CD8-positive, alpha-beta memory T cell (primary cell): ENCODE measurements at regions not wholly inside any gene's neighbourhood (a gene's known extent, or its start where the extent isn't known, plus 50 kb on each side); places are given as distances from the start of the nearest gene placed in this dataset.
A peak's percentile ranks its signal among the peaks of the same experiment; 100 is the strongest.
"Not testable (repeated sequence)": the region's sequence is repeated elsewhere in the genome, so short reads cannot be mapped to it uniquely, and the experiment has no call there.

ENCODE experiments used
- CTCF ChIA-PET: fragments of 350-600 bp; sonication (Branson Sonifier 250); formaldehyde crosslinking; loops from one replicate; lab custom pipeline; 2021; ENCODE audit warnings: antibody characterized with exemption; lab: Charles Lee
- POLR2A ChIA-PET: fragments of 350-600 bp; sonication (Branson Sonifier 250); formaldehyde crosslinking; loops from one replicate; lab custom pipeline; 2021; ENCODE audit warnings: antibody characterized with exemption; lab: Charles Lee
- DNase-seq, 5 donors: peaks; one replicate each; pipeline versions ENCODE4 v3.0.0 to v3.0.0-alpha.2; 2020 to 2022; ENCODE audit warnings: mixed read lengths in 1 of 5
- H3K27ac ChIP-seq: one replicate; pipeline ENCODE4 v1.7.0; 2013; ENCODE audit warnings: low read depth, mild to moderate bottlenecking, low read length, moderate library complexity
- H3K27me3 ChIP-seq: 2 replicates; pipeline ENCODE4 v1.7.0; 2013; ENCODE audit warnings: low read length, mild to moderate bottlenecking; ENCODE audit not compliant: insufficient read depth, poor library complexity, severe bottlenecking
- H3K36me3 ChIP-seq: 2 replicates; pipeline ENCODE4 v1.7.0; 2013; ENCODE audit warnings: mild to moderate bottlenecking, low read length, moderate library complexity; ENCODE audit not compliant: insufficient read depth
- H3K4me1 ChIP-seq: 2 replicates; pipeline ENCODE4 v1.7.0; 2013; ENCODE audit warnings: mild to moderate bottlenecking, low read length, moderate library complexity; ENCODE audit not compliant: insufficient read depth
- H3K4me3 ChIP-seq: 2 replicates; pipeline ENCODE4 v1.7.0; 2013; ENCODE audit warnings: mild to moderate bottlenecking, low read length
- H3K9me3 ChIP-seq: 2 replicates; pipeline ENCODE4 v1.7.0; 2013; ENCODE audit warnings: mild to moderate bottlenecking, low read length
- H3K27ac Mint-ChIP-seq, 8 donors: one replicate each; pipeline ENCODE4 v1.8.0; 2020 to 2021; ENCODE audit warnings: mixed read lengths in 8 of 8, mild to moderate bottlenecking in 6 of 8, inconsistent platforms in 3 of 8, moderate library complexity in 3 of 8
- H3K27me3 Mint-ChIP-seq, 2 donors: one replicate each; pipeline ENCODE4 v1.8.0; 2020 to 2021; ENCODE audit warnings: mixed read lengths in 2 of 2, mild to moderate bottlenecking in 1 of 2, moderate library complexity in 1 of 2
- H3K36me3 Mint-ChIP-seq, 3 donors: one replicate each; pipeline ENCODE4 v1.8.0; 2020 to 2021; ENCODE audit warnings: mixed read lengths in 3 of 3, inconsistent platforms in 1 of 3, mild to moderate bottlenecking in 1 of 3
- H3K4me1 Mint-ChIP-seq, 3 donors: one replicate each; pipeline ENCODE4 v1.8.0; 2020 to 2021; ENCODE audit warnings: mixed read lengths in 3 of 3, inconsistent platforms in 1 of 3, mild to moderate bottlenecking in 1 of 3
- H3K4me3 Mint-ChIP-seq, 7 donors: one replicate each; pipeline ENCODE4 v1.8.0; 2020 to 2021; ENCODE audit warnings: mixed read lengths in 7 of 7, mild to moderate bottlenecking in 6 of 7, moderate library complexity in 4 of 7, inconsistent platforms in 2 of 7
- H3K9me3 Mint-ChIP-seq, 5 donors: one replicate each; pipeline ENCODE4 v1.8.0; 2020 to 2022; ENCODE audit warnings: mixed read lengths in 5 of 5, mild to moderate bottlenecking in 3 of 5, moderate library complexity in 2 of 5, inconsistent platforms in 1 of 5

GRCh38 chr21:8194042-8194441, 2327.3 kb upstream of the TPTE start:
- H3K4me3 ChIP-seq, H3K9me3 Mint-ChIP-seq, H3K4me3 Mint-ChIP-seq, CTCF ChIA-PET, H3K36me3 ChIP-seq, H3K27me3 Mint-ChIP-seq, H3K27me3 ChIP-seq, DNase-seq, H3K9me3 ChIP-seq, H3K27ac Mint-ChIP-seq, H3K4me1 ChIP-seq, H3K36me3 Mint-ChIP-seq, H3K27ac ChIP-seq, H3K4me1 Mint-ChIP-seq, POLR2A ChIA-PET: not testable (repeated sequence)

GRCh38 chr21:8197377-8198027, 2323.9 kb upstream of the TPTE start:
- CTCF ChIA-PET, H3K4me3 ChIP-seq, H3K4me3 Mint-ChIP-seq, H3K4me1 ChIP-seq, H3K36me3 ChIP-seq, POLR2A ChIA-PET, H3K27ac ChIP-seq, H3K27ac Mint-ChIP-seq, DNase-seq, H3K9me3 Mint-ChIP-seq, H3K4me1 Mint-ChIP-seq, H3K27me3 ChIP-seq, H3K9me3 ChIP-seq, H3K36me3 Mint-ChIP-seq, H3K27me3 Mint-ChIP-seq: not testable (repeated sequence)

- H3K36me3 Mint-ChIP-seq, H3K27ac Mint-ChIP-seq, H3K4me1 Mint-ChIP-seq, H3K9me3 Mint-ChIP-seq, H3K36me3 ChIP-seq, H3K27me3 ChIP-seq, H3K4me1 ChIP-seq, H3K27ac ChIP-seq, POLR2A ChIA-PET, H3K9me3 ChIP-seq, CTCF ChIA-PET, DNase-seq, H3K27me3 Mint-ChIP-seq, H3K4me3 ChIP-seq, H3K4me3 Mint-ChIP-seq: not testable (repeated sequence)
Observed at GRCh38 chr21:8205094-8205891, 2316.1 kb upstream of the TPTE start.

GRCh38 chr21:8205892-8206188, 2315.5 kb upstream of the TPTE start:
- H3K4me1 ChIP-seq, H3K27ac ChIP-seq, H3K4me3 ChIP-seq, H3K36me3 Mint-ChIP-seq, H3K4me3 Mint-ChIP-seq, CTCF ChIA-PET, H3K9me3 Mint-ChIP-seq, DNase-seq, H3K27ac Mint-ChIP-seq, H3K27me3 ChIP-seq, POLR2A ChIA-PET, H3K4me1 Mint-ChIP-seq, H3K27me3 Mint-ChIP-seq, H3K9me3 ChIP-seq, H3K36me3 ChIP-seq: not testable (repeated sequence)

GRCh38 chr21:8212986-8213550, 2308.3 kb upstream of the TPTE start:
- H3K36me3 ChIP-seq, H3K9me3 ChIP-seq, H3K4me1 ChIP-seq, CTCF ChIA-PET, H3K27ac Mint-ChIP-seq, H3K27me3 Mint-ChIP-seq, H3K36me3 Mint-ChIP-seq, H3K27me3 ChIP-seq, H3K9me3 Mint-ChIP-seq, H3K4me1 Mint-ChIP-seq, H3K27ac ChIP-seq, POLR2A ChIA-PET, H3K4me3 Mint-ChIP-seq, H3K4me3 ChIP-seq: not testable (repeated sequence)
- peak; percentile 40 to 90 (median 61) for DNase-seq

- DNase-seq, H3K4me3 ChIP-seq, H3K27ac ChIP-seq, H3K9me3 ChIP-seq, H3K27me3 Mint-ChIP-seq, H3K4me3 Mint-ChIP-seq, H3K4me1 ChIP-seq, POLR2A ChIA-PET, H3K4me1 Mint-ChIP-seq, CTCF ChIA-PET, H3K9me3 Mint-ChIP-seq, H3K36me3 Mint-ChIP-seq, H3K27me3 ChIP-seq, H3K27ac Mint-ChIP-seq, H3K36me3 ChIP-seq: not testable (repeated sequence)
Observed at GRCh38 chr21:8214539-8214938, 2306.8 kb upstream of the TPTE start.

- H3K4me3 Mint-ChIP-seq, POLR2A ChIA-PET, H3K4me1 ChIP-seq, H3K36me3 Mint-ChIP-seq, H3K27me3 ChIP-seq, H3K4me3 ChIP-seq, H3K4me1 Mint-ChIP-seq, H3K36me3 ChIP-seq, DNase-seq, H3K27me3 Mint-ChIP-seq, CTCF ChIA-PET, H3K9me3 ChIP-seq, H3K27ac ChIP-seq: not testable (repeated sequence)
- Mint-ChIP-seq H3K9me3 (peaks cover 0 to 13% (median 10%) of the 10 kb centered on the region in 5 donors), H3K27ac (peak overlapping the region in 1 of 8 donors; percentile 71)
Observed at GRCh38 chr21:8229366-8230150, 2291.8 kb upstream of the TPTE start.

GRCh38 chr21:8231252-8231651, 2290.1 kb upstream of the TPTE start:
- POLR2A ChIA-PET, H3K4me3 ChIP-seq, H3K4me3 Mint-ChIP-seq, H3K36me3 Mint-ChIP-seq, H3K9me3 ChIP-seq, H3K27me3 Mint-ChIP-seq, H3K27ac Mint-ChIP-seq, H3K27ac ChIP-seq, H3K27me3 ChIP-seq, H3K36me3 ChIP-seq, DNase-seq, CTCF ChIA-PET, H3K4me1 ChIP-seq, H3K4me1 Mint-ChIP-seq: not testable (repeated sequence)
- H3K9me3 Mint-ChIP-seq, result peaks cover 0 to 13% (median 10%) of the 10 kb centered on the region in 5 donors
